Naive thymus-derived CD4-positive, alpha-beta T cell (primary cell): ENCODE measurements at regions not wholly inside any gene's neighbourhood (a gene's known extent, or its start where the extent isn't known, plus 50 kb on each side); places are given as distances from the start of the nearest gene placed in this dataset.

Source experiments
- ATAC-seq: fragments of 150-1000 bp; cut with Tn5 transposase; 2 replicates; pipeline ENCODE4 v1.10.0; 2021; ENCODE audit warnings: mild to moderate bottlenecking, moderate library complexity
- CTCF ChIA-PET: fragments of 350-600 bp; sonication (Branson Sonifier 250); formaldehyde crosslinking; loops from one replicate; lab custom pipeline; 2021; ENCODE audit warnings: antibody characterized with exemption; lab: Charles Lee
- POLR2A ChIA-PET: fragments of 350-600 bp; sonication (Branson Sonifier 250); formaldehyde crosslinking; loops from one replicate; lab custom pipeline; 2021; ENCODE audit warnings: antibody characterized with exemption, inconsistent platforms; lab: Charles Lee
- DNase-seq, 9 donors: peaks; one replicate each; pipeline versions ENCODE4 v3.0.0 to v3.0.0-alpha.2; 2020 to 2022; ENCODE audit warnings: mixed read lengths in 1 of 9
- H3K27ac ChIP-seq: one replicate; pipeline ENCODE4 v1.7.0; 2013; ENCODE audit warnings: mild to moderate bottlenecking, low read depth, low read length, moderate library complexity
- H3K27me3 ChIP-seq, 2 donors: one replicate each; pipeline ENCODE4 v1.7.0; 2013; ENCODE audit warnings: low read length in 2 of 2, mild to moderate bottlenecking in 2 of 2, moderate library complexity in 2 of 2; ENCODE audit not compliant: control insufficient read depth in 2 of 2, insufficient read depth in 2 of 2
- H3K36me3 ChIP-seq, 3 experiments: 1 replicate in 2 of 3; 2 replicates in 1 of 3; pipeline ENCODE4 v1.7.0; 2013; ENCODE audit warnings: low read length in 3 of 3, mild to moderate bottlenecking in 3 of 3, moderate library complexity in 1 of 3; ENCODE audit not compliant: insufficient read depth in 3 of 3, control insufficient read depth in 2 of 3
- H3K4me1 ChIP-seq, 2 donors: one replicate each; pipeline ENCODE4 v1.7.0; 2013; ENCODE audit warnings: low read length in 2 of 2, mild to moderate bottlenecking in 2 of 2, moderate library complexity in 1 of 2; ENCODE audit not compliant: control insufficient read depth in 2 of 2, insufficient read depth in 2 of 2
- H3K4me3 ChIP-seq: 2 replicates; pipeline ENCODE4 v1.7.0; 2013; ENCODE audit warnings: mild to moderate bottlenecking, low read length
- H3K9me3 ChIP-seq, 3 experiments: 1 replicate in 2 of 3; 2 replicates in 1 of 3; pipeline ENCODE4 v1.7.0; 2013; ENCODE audit warnings: low read length in 3 of 3; ENCODE audit not compliant: control insufficient read depth in 2 of 3
- H3K27ac Mint-ChIP-seq, 9 donors: one replicate each; pipeline ENCODE4 v1.8.0; 2020 to 2022; ENCODE audit warnings: mixed read lengths in 9 of 9, mild to moderate bottlenecking in 8 of 9, moderate library complexity in 5 of 9, inconsistent platforms in 2 of 9
- H3K27me3 Mint-ChIP-seq, 5 donors: one replicate each; pipeline ENCODE4 v1.8.0; 2021 to 2022; ENCODE audit warnings: mixed read lengths in 5 of 5, mild to moderate bottlenecking in 1 of 5
- H3K36me3 Mint-ChIP-seq, 5 donors: one replicate each; pipeline ENCODE4 v1.8.0; 2020 to 2022; ENCODE audit warnings: mixed read lengths in 5 of 5, mild to moderate bottlenecking in 3 of 5, inconsistent platforms in 1 of 5
- H3K4me1 Mint-ChIP-seq, 7 donors: one replicate each; pipeline ENCODE4 v1.8.0; 2020 to 2022; ENCODE audit warnings: mixed read lengths in 7 of 7, mild to moderate bottlenecking in 3 of 7, inconsistent platforms in 1 of 7
- H3K4me3 Mint-ChIP-seq, 10 donors: one replicate each; pipeline ENCODE4 v1.8.0; 2020 to 2022; ENCODE audit warnings: mild to moderate bottlenecking in 10 of 10, mixed read lengths in 10 of 10, moderate library complexity in 6 of 10, inconsistent platforms in 2 of 10
- H3K9me3 Mint-ChIP-seq, 11 donors: one replicate each; pipeline ENCODE4 v1.8.0; 2020 to 2022; ENCODE audit warnings: mixed read lengths in 11 of 11, mild to moderate bottlenecking in 4 of 11, inconsistent platforms in 1 of 11, moderate library complexity in 1 of 11
- intact Hi-C, 2 donors: fragments of 100-400 bp; cut with micrococcal nuclease; formaldehyde crosslinking; loops; one replicate each; pipeline ENCODE4 v1.15.1; 2023

DNA sequence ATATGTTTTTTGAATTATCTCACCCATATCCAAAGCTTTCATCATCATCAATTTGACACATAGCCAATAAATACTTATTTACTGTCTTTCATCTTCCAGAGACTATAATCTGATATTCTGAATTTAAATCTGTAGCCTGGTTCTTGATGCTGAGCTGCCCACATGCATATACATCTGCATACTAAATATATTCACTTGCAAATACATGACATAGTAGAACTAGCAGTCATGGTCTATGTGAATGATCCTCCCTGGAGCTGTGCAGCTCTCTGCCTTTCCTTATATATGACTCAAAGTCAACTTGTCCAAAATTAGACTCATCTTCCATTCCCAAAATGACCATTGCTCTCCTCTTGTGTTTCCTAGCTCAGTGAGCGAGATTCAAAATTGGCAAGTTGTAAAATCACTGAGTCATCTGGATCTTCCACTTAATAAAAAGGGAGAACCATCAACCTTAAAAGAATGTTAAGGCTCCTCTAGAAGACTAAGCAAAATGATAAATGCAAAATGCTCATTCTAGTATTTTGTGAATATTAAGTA lies 448.2 kb downstream of the PPARGC1A start:
- DNase-seq (no peak), ATAC-seq (no peak)
- Mint-ChIP-seq H3K4me3 (no peak overlapping the region), H3K9me3 (peaks cover 0 to 6% (median 0%) of the 10 kb centered on the region in 11 donors), H3K27me3 (no peaks in the 10 kb centered on the region), H3K4me1 (no peaks in the 10 kb centered on the region), H3K36me3 (no peaks in the 10 kb centered on the region), H3K27ac (no peak overlapping the region)
- H3K27me3 ChIP-seq: no peaks in the 10 kb centered on the region
- intact Hi-C loops: no loop called here
- ChIA-PET POLR2A (no interaction called here), CTCF (no interaction called here)
- no peaks in the 10 kb centered on the region for H3K4me1 ChIP-seq
- H3K9me3 ChIP-seq: no peaks in the 10 kb centered on the region
- no peaks in the 10 kb centered on the region for H3K36me3 ChIP-seq
- H3K4me3 ChIP-seq: no peak overlapping the region
- H3K27ac ChIP-seq: no peak overlapping the region

- POLR2A ChIA-PET: no interaction called here
- Mint-ChIP-seq H3K27ac (no peak overlapping the region), H3K4me3 (no peak overlapping the region), H3K36me3 (no peaks in the 10 kb centered on the region), H3K27me3 (no peaks in the 10 kb centered on the region), H3K9me3 (peaks cover 0 to 6% (median 0%) of the 10 kb centered on the region in 11 donors), H3K4me1 (no peaks in the 10 kb centered on the region)
- no peaks in the 10 kb centered on the region for H3K27me3 ChIP-seq
- no peak overlapping the region for H3K27ac ChIP-seq
- no peaks in the 10 kb centered on the region for H3K4me1 ChIP-seq
- no peaks in the 10 kb centered on the region for H3K9me3 ChIP-seq
- CTCF ChIA-PET: no interaction called here
- H3K36me3 ChIP-seq: no peaks in the 10 kb centered on the region
- no peak for DNase-seq
- H3K4me3 ChIP-seq: no peak overlapping the region
- no peak for ATAC-seq
- intact Hi-C loops: no loop called here
These were observed 451.1 kb downstream of the PPARGC1A start for GRCh38 chr4:23438764-23439163.

- Histone ChIP-seq H3K27me3 (no peaks in the 10 kb centered on the region), H3K4me3 (no peak overlapping the region), H3K4me1 (no peaks in the 10 kb centered on the region), H3K9me3 (no peaks in the 10 kb centered on the region), H3K27ac (no peak overlapping the region), H3K36me3 (no peaks in the 10 kb centered on the region)
- ChIA-PET POLR2A (no interaction called here), CTCF (no interaction called here)
- Mint-ChIP-seq H3K9me3 (peaks cover 0 to 5% (median 0%) of the 10 kb centered on the region in 11 donors), H3K36me3 (no peaks in the 10 kb centered on the region), H3K27me3 (peaks cover 0 to 7% (median 0%) of the 10 kb centered on the region in 5 donors), H3K4me1 (no peaks in the 10 kb centered on the region), H3K4me3 (no peak overlapping the region), H3K27ac (no peak overlapping the region)
- no peak for DNase-seq
- no peak for ATAC-seq
- intact Hi-C loops: no loop called here
These were observed 460.4 kb downstream of the PPARGC1A start for GRCh38 chr4:23429497-23429896.

DNA sequence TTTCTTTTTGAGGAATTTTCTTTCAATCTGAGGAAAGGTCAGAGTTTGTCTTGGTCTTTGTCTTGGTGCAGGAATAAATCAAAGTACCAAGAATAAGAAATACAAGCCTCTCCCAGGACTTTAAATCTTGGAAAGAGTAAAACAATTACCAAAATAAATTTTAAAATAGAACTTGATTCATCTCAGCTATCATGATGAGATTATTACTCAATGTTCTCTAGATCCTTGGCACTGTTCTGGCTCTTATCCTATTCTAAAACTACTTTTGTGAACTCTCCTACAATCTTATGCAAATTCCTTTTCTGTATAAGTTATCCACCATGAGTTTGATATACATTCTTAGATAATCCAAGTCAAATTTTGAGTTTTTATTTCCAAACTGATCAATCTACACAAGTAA lies 464.3 kb downstream of the PPARGC1A start:
- DNase-seq (no peak), ATAC-seq (no peak)
- H3K36me3 ChIP-seq: no peaks in the 10 kb centered on the region
- Mint-ChIP-seq H3K4me1 (no peaks in the 10 kb centered on the region), H3K4me3 (no peak overlapping the region), H3K36me3 (no peaks in the 10 kb centered on the region), H3K9me3 (peaks cover 0 to 5% (median 0%) of the 10 kb centered on the region in 11 donors), H3K27ac (no peak overlapping the region), H3K27me3 (peaks cover 0 to 15% (median 7%) of the 10 kb centered on the region in 5 donors)
- H3K27ac ChIP-seq: no peak overlapping the region
- ChIA-PET CTCF (no interaction called here), POLR2A (no interaction called here)
- H3K4me3 ChIP-seq: no peak overlapping the region
- H3K4me1 ChIP-seq: no peaks in the 10 kb centered on the region
- intact Hi-C loops: no loop called here
- no peaks in the 10 kb centered on the region for H3K9me3 ChIP-seq
- no peaks in the 10 kb centered on the region for H3K27me3 ChIP-seq

GRCh38 chr4:23423540-23423939 lies 466.3 kb downstream of the PPARGC1A start:
- no peaks in the 10 kb centered on the region for H3K4me1 Mint-ChIP-seq
- ATAC-seq (no peak), DNase-seq (no peak)
- POLR2A ChIA-PET: no interaction called here
- intact Hi-C loops: no loop called here
- peaks cover 0 to 19% (median 7%) of the 10 kb centered on the region in 5 donors for H3K27me3 Mint-ChIP-seq
- H3K4me3 Mint-ChIP-seq: no peak overlapping the region
- peaks cover 0 to 10% (median 0%) of the 10 kb centered on the region in 11 donors for H3K9me3 Mint-ChIP-seq
- Histone ChIP-seq H3K36me3 (no peaks in the 10 kb centered on the region), H3K4me1 (no peaks in the 10 kb centered on the region), H3K4me3 (no peak overlapping the region), H3K9me3 (no peaks in the 10 kb centered on the region), H3K27ac (no peak overlapping the region), H3K27me3 (no peaks in the 10 kb centered on the region)
- H3K27ac Mint-ChIP-seq: no peak overlapping the region
- CTCF ChIA-PET: interaction anchor here (0.6 kb wide), 1 partner anchor 189 kb away, joined by 5 read pairs; no protein-coding TSS in a partner anchor
- no peaks in the 10 kb centered on the region for H3K36me3 Mint-ChIP-seq

DNA sequence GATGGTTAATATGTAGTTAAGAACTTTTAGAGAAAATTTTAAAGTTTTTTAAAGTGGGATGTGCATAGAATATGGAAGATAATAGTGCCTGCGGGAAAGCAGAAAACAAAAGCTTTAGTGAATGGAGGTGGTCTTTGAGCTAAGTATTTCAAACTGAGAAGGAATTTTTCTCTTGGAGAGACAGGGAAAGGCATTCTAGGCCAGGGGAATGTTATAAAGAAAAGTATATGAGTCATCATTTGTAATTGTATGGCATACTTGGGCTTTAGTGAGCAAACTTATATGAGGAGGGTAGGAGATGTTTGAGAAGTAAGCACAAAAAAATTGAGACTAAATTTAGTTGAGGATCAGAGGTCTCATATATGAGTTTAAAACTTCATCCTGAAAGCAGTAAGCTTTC lies 467.0 kb downstream of the PPARGC1A start:
- ChIA-PET CTCF (no interaction called here), POLR2A (no interaction called here)
- Histone ChIP-seq H3K36me3 (no peaks in the 10 kb centered on the region), H3K4me1 (no peaks in the 10 kb centered on the region), H3K4me3 (no peak overlapping the region), H3K27me3 (no peaks in the 10 kb centered on the region), H3K9me3 (no peaks in the 10 kb centered on the region), H3K27ac (no peak overlapping the region)
- intact Hi-C loops: no loop called here
- Mint-ChIP-seq H3K4me1 (no peaks in the 10 kb centered on the region), H3K27me3 (peaks cover 0 to 19% (median 7%) of the 10 kb centered on the region in 5 donors), H3K4me3 (no peak overlapping the region), H3K9me3 (peaks cover 0 to 15% (median 0%) of the 10 kb centered on the region in 11 donors), H3K36me3 (no peaks in the 10 kb centered on the region), H3K27ac (no peak overlapping the region)
- DNase-seq: no peak
- no peak for ATAC-seq

GRCh38 chr4:23413631-23414030 lies 476.2 kb downstream of the PPARGC1A start:
- H3K27me3 Mint-ChIP-seq: no peaks in the 10 kb centered on the region
- H3K9me3 ChIP-seq: no peaks in the 10 kb centered on the region
- H3K9me3 Mint-ChIP-seq: peaks cover 0 to 12% (median 2%) of the 10 kb centered on the region in 11 donors
- no peaks in the 10 kb centered on the region for H3K36me3 Mint-ChIP-seq
- H3K4me3 Mint-ChIP-seq: no peak overlapping the region
- H3K27ac ChIP-seq: no peak overlapping the region
- no peaks in the 10 kb centered on the region for H3K4me1 ChIP-seq
- no peak overlapping the region for H3K27ac Mint-ChIP-seq
- CTCF ChIA-PET: no interaction called here
- DNase-seq: no peak
- no peak for ATAC-seq
- intact Hi-C loops: no loop called here
- no peaks in the 10 kb centered on the region for H3K36me3 ChIP-seq
- no peak overlapping the region for H3K4me3 ChIP-seq
- H3K27me3 ChIP-seq: no peaks in the 10 kb centered on the region
- POLR2A ChIA-PET: no interaction called here
- peaks cover 0 to 2% (median 0%) of the 10 kb centered on the region in 7 donors for H3K4me1 Mint-ChIP-seq
